HUES64 (cell line): ENCODE measurements at regions not wholly inside any gene's neighbourhood (a gene's known extent, or its start where the extent isn't known, plus 50 kb on each side); places are given as distances from the start of the nearest gene placed in this dataset.

Experiments used
- H3K27ac ChIP-seq: 2 replicates; pipeline ENCODE4 v1.7.0; 2013; ENCODE audit warnings: low read depth, low read length, inconsistent platforms
- H3K27me3 ChIP-seq: 2 replicates; pipeline ENCODE4 v1.6.1; 2013; ENCODE audit warnings: mild to moderate bottlenecking, low read length; ENCODE audit not compliant: insufficient read depth
- H3K36me3 ChIP-seq: 2 replicates; pipeline ENCODE4 v1.6.1; 2013; ENCODE audit warnings: mild to moderate bottlenecking, low read length; ENCODE audit not compliant: insufficient read depth
- H3K4me1 ChIP-seq: 2 replicates; pipeline ENCODE4 v1.6.1; 2013; ENCODE audit warnings: mild to moderate bottlenecking, low read length, moderate library complexity; ENCODE audit not compliant: insufficient read depth
- H3K4me3 ChIP-seq: 2 replicates; pipeline ENCODE4 v1.5.1; 2013; ENCODE audit warnings: mild to moderate bottlenecking, low read length, moderate library complexity
- H3K9ac ChIP-seq: 2 replicates; pipeline ENCODE4 v1.6.1; 2013; ENCODE audit warnings: mild to moderate bottlenecking, low read depth, low read length
- H3K9me3 ChIP-seq: 2 replicates; pipeline ENCODE4 v1.6.1; 2013; ENCODE audit warnings: low read depth, low read length; ENCODE audit not compliant: insufficient read depth
- WGBS: fragments of 150-250, 120-280 bp; methylation state at CpG from one replicate; pipeline ENCODE4 v1.1.7; 2013; ENCODE audit warnings: missing lambda C conversion rate; 5-methylcytosine and 5-hydroxymethylcytosine counted together

DNA sequence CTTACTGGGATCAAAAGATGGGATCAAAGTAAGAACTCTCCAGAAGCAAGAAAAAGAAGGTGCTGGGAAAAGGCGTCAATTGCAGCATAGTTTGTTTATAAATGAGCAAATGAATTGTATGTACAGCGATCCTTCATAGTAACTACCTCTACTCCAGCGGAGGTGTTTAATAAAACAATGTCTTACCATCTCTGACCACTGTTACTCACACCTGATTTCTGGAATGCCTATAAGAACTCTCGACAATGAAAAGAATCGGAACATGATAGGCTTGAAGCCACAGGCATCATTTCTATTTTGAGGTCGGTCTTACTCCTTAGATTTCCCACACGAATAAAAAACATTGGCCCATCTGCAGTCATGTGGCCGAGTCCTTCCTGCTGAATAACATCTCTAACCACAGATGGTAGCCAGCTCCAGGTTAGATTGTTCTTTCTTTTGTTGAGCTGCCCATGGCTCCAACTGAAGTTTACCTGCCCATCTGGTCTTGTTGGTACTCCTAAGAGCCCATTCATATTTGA is 67.6 kb downstream of the CLDN34 start:
- H3K4me3 ChIP-seq = no peak overlapping the region
- H3K9ac ChIP-seq = no peak overlapping the region
- H3K36me3 ChIP-seq = 0 out of 2 replicates have a peak, but pooled peaks cover 2% of the 10 kb centered on the region
- no peaks in the 10 kb centered on the region for H3K9me3 ChIP-seq
- peaks cover 3% of the 10 kb centered on the region for H3K4me1 ChIP-seq
- 95% methylated on average over 7 of the region's 8 CpGs for WGBS
- H3K27ac ChIP-seq = no peak overlapping the region
- H3K27me3 ChIP-seq = no peaks in the 10 kb centered on the region

DNA sequence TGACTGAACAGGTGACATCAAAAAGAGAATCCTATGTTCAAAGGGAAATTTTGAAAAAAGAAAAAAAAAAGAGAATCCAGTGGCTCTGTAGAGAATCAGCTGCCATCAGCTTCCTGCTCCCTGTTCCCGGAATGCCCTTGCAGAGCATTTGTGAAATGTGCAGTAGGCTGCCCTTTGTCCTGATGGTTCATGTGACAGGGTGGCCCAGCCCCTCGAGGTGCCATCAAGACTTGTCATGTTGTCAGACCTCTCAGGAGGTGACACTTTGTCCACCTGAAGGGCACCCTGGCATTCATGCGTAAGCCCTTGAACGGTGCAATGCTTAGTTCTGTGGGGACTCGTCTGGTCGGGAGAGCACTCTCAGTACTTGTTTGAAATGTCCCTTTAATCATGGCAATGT is 71.4 kb downstream of the CLDN34 start:
- WGBS = 97% methylated on average over 6 of the region's 6 CpGs
- H3K9me3 ChIP-seq = no peaks in the 10 kb centered on the region
- no peak overlapping the region for H3K4me3 ChIP-seq
- 0 out of 2 replicates have a peak, but pooled peaks cover 2% of the 10 kb centered on the region for H3K36me3 ChIP-seq
- no peak overlapping the region for H3K27ac ChIP-seq
- no peaks in the 10 kb centered on the region for H3K27me3 ChIP-seq
- peaks cover 22% of the 10 kb centered on the region for H3K4me1 ChIP-seq
- H3K9ac ChIP-seq = no peak overlapping the region

- peak overlapping the region; percentile 96 for H3K27ac ChIP-seq
Observed at GRCh38 chrX:10039821-10040793, 72.9 kb downstream of the CLDN34 start.

DNA sequence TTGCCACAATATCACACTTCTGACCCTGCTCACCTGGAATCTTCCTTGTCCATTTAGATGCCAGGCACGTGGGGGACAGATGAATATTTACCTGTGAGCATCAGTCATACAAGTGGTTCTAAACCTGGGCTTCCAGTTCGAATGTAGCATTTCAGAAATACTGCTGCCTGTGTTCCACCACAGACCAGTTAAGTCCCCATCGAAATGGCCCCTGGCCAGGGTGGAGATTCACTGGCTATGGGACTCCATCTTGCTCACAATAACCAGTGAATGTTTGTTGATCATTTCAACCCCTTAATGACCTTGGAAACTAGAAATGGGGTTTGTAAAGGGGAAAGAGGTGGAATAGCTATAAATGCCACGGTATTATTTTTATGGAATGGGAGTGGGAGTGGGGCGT is 73.8 kb downstream of the CLDN34 start:
- Histone ChIP-seq H3K4me3 (0 out of 2 replicates have a peak overlapping the region, but pooled peaks have one; percentile 5), H3K27ac (peak overlapping the region; percentile 96), H3K36me3 (no peaks in the 10 kb centered on the region), H3K9ac (peak overlapping the region; percentile 25; the same call in 1 of the 2 replicates), H3K27me3 (no peaks in the 10 kb centered on the region), H3K4me1 (peaks cover 22% of the 10 kb centered on the region), H3K9me3 (no peaks in the 10 kb centered on the region)
- WGBS = 22% methylated on average over 5 of the region's 5 CpGs

More at GRCh38 chrX:10039821-10040793, 72.9 kb downstream of the CLDN34 start:
- no peak overlapping the region for H3K9ac ChIP-seq
- no peaks in the 10 kb centered on the region for H3K9me3 ChIP-seq
- WGBS = 61% methylated on average over 12 of the region's 12 CpGs
- H3K27me3 ChIP-seq = no peaks in the 10 kb centered on the region
- peaks cover 22% of the 10 kb centered on the region for H3K4me1 ChIP-seq
- no peak overlapping the region for H3K4me3 ChIP-seq
- 0 out of 2 replicates have a peak, but pooled peaks cover 1% of the 10 kb centered on the region for H3K36me3 ChIP-seq

DNA sequence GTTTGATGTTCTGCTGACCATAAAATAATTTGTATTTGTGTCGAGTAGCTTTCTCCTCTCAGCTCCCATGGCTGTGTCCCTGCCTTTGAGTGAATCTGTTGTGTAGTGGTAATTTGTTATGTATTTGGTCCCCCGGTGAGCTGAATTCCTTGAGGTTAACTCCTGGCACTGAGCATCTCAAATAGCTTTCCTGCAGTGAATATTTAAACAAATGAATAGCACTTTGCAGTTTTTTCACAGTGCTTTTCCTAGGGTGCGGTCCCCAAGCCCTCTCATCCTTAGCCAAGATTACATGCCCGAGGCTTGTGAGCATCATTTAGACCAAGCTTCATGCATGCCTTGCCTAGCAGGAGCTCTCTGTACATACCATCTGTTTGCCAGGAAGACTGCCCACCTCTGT is 74.2 kb downstream of the CLDN34 start:
- peak overlapping the region; percentile 96; the same call in 1 of the 2 replicates for H3K27ac ChIP-seq
- 0 out of 2 replicates have a peak overlapping the region, but pooled peaks have one; percentile 5 for H3K4me3 ChIP-seq
- 11% methylated on average over 4 of the region's 4 CpGs for WGBS
- H3K36me3 ChIP-seq = no peaks in the 10 kb centered on the region
- peak overlapping the region; percentile 25; the same call in 1 of the 2 replicates for H3K9ac ChIP-seq
- H3K9me3 ChIP-seq = no peaks in the 10 kb centered on the region
- no peaks in the 10 kb centered on the region for H3K27me3 ChIP-seq
- peaks cover 22% of the 10 kb centered on the region for H3K4me1 ChIP-seq

- Histone ChIP-seq H3K36me3 (no peaks in the 10 kb centered on the region), H3K27ac (peak overlapping the region; percentile 72; the same call in 1 of the 2 replicates), H3K4me3 (no peak overlapping the region), H3K27me3 (no peaks in the 10 kb centered on the region), H3K9me3 (no peaks in the 10 kb centered on the region), H3K9ac (no peak overlapping the region), H3K4me1 (peaks cover 22% of the 10 kb centered on the region)
- WGBS = 93% methylated on average over 4 of the region's 4 CpGs
Observed at GRCh38 chrX:10042055-10042454, 74.9 kb downstream of the CLDN34 start.

- Histone ChIP-seq H3K9ac (no peak overlapping the region), H3K9me3 (no peaks in the 10 kb centered on the region), H3K27me3 (no peaks in the 10 kb centered on the region), H3K4me1 (peaks cover 32% of the 10 kb centered on the region), H3K4me3 (no peak overlapping the region), H3K27ac (no peak overlapping the region), H3K36me3 (no peaks in the 10 kb centered on the region)
- WGBS = 97% methylated on average over 7 of the region's 7 CpGs
Observed at GRCh38 chrX:10043386-10043785, 76.2 kb downstream of the CLDN34 start.

DNA sequence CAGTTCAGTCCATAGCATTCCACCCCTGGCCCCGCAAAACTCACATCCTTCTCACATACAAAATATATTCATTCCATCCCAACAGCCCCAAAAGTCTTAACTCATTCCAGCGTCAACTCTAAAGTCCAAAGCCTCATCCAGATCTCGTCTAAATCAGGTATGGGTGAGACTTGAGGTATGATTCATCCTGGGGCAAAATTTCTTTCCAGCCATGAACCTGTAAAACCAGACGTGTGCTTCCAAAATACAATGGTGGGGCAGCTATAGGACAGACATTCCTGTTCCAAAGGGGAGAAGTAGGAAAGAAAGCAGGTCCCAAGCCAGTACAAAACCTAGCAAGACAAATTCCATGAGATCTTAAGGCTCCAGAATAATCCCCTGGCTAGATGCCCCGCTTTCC is 76.9 kb downstream of the CLDN34 start:
- peaks cover 37% of the 10 kb centered on the region for H3K4me1 ChIP-seq
- no peaks in the 10 kb centered on the region for H3K27me3 ChIP-seq
- no peak overlapping the region for H3K27ac ChIP-seq
- no peaks in the 10 kb centered on the region for H3K36me3 ChIP-seq
- H3K4me3 ChIP-seq = no peak overlapping the region
- H3K9ac ChIP-seq = no peak overlapping the region
- WGBS = 97% methylated on average over 5 of the region's 5 CpGs
- no peaks in the 10 kb centered on the region for H3K9me3 ChIP-seq

GRCh38 chrX:10045327-10046000 is 78.3 kb downstream of the CLDN34 start:
- no peak overlapping the region for H3K27ac ChIP-seq
- H3K9me3 ChIP-seq = no peaks in the 10 kb centered on the region
- H3K36me3 ChIP-seq = no peaks in the 10 kb centered on the region
- H3K27me3 ChIP-seq = no peaks in the 10 kb centered on the region
- H3K4me1 ChIP-seq = peaks cover 39% of the 10 kb centered on the region
- no peak overlapping the region for H3K9ac ChIP-seq
- WGBS = 93% methylated on average over 13 of the region's 13 CpGs
- H3K4me3 ChIP-seq = no peak overlapping the region

DNA sequence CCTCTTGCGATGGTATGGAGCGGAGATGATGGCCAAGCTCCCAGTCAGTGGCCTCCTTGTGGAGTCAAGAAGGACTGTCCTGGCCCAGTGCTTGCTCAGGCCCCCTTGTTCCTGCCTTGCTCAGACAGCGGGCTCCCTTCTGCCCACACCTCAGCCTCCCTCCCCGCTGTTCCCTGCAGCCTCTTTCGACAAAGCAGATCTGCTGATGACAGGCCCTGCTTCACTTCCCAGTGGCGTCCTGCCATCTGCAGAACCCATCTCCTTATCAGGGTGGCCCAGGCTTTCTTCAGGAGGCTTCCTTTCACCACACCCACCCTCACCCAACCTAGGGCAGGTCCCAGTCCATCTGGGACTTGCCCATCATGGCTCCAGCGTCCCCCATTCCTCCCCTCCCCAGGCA is 80.0 kb downstream of the CLDN34 start:
- Histone ChIP-seq H3K9me3 (no peaks in the 10 kb centered on the region), H3K4me3 (no peak overlapping the region), H3K4me1 (peaks cover 35% of the 10 kb centered on the region), H3K27ac (no peak overlapping the region), H3K36me3 (no peaks in the 10 kb centered on the region), H3K27me3 (no peaks in the 10 kb centered on the region), H3K9ac (no peak overlapping the region)
- 88% methylated on average over 7 of the region's 7 CpGs for WGBS

GRCh38 chrX:10047631-10048030 is 80.5 kb downstream of the CLDN34 start:
- Histone ChIP-seq H3K9me3 (no peaks in the 10 kb centered on the region), H3K9ac (no peak overlapping the region), H3K27me3 (no peaks in the 10 kb centered on the region), H3K4me1 (peaks cover 35% of the 10 kb centered on the region), H3K36me3 (no peaks in the 10 kb centered on the region), H3K27ac (0 out of 2 replicates have a peak overlapping the region, but pooled peaks have one; percentile 35), H3K4me3 (no peak overlapping the region)
- 64% methylated on average over 6 of the region's 6 CpGs for WGBS
